NCI-H526 (cell line): ENCODE measurements at regions not wholly inside any gene's neighbourhood (a gene's known extent, or its start where the extent isn't known, plus 50 kb on each side); places are given as distances from the start of the nearest gene placed in this dataset.

ENCODE experiments used
- DNase-seq, 2 experiments: peaks; one replicate each; lab custom pipeline; 2025; lab: John Stamatoyannopoulos, UW

GRCh38 chr2:122883849-122884248 lies 1128.4 kb downstream of the TSN start:
- no peak for DNase-seq

GRCh38 chr2:122884889-122885288 lies 1129.4 kb downstream of the TSN start:
- no peak for DNase-seq

- DNase-seq, result no peak
Observed at GRCh38 chr2:122885436-122885835, 1130.0 kb downstream of the TSN start.

- DNase-seq, result no peak
Observed at GRCh38 chr2:122886479-122887145, 1131.2 kb downstream of the TSN start.

GRCh38 chr2:122899614-122900013 lies 1125.5 kb upstream of the CNTNAP5 start:
- no peak for DNase-seq

GRCh38 chr2:122905431-122905830 lies 1119.7 kb upstream of the CNTNAP5 start:
- DNase-seq, result no peak

GRCh38 chr2:122908159-122908558 lies 1116.9 kb upstream of the CNTNAP5 start:
- DNase-seq, result no peak

- DNase-seq, result no peak
Observed at GRCh38 chr2:122927197-122927596, 1097.9 kb upstream of the CNTNAP5 start.

GRCh38 chr2:122927710-122928557 lies 1097.2 kb upstream of the CNTNAP5 start:
- DNase-seq, result no peak

- no peak for DNase-seq
Observed at GRCh38 chr2:122929347-122929746, 1095.7 kb upstream of the CNTNAP5 start.

- DNase-seq, result no peak
Observed at GRCh38 chr2:122935506-122935905, 1089.6 kb upstream of the CNTNAP5 start.

- peak in 1 of 2 experiments; percentile 11 for DNase-seq
Observed at GRCh38 chr2:122939796-122940195, 1085.3 kb upstream of the CNTNAP5 start.

GRCh38 chr2:122949523-122949922 lies 1075.6 kb upstream of the CNTNAP5 start:
- no peak for DNase-seq

GRCh38 chr2:122955776-122956175 lies 1069.3 kb upstream of the CNTNAP5 start:
- no peak for DNase-seq

- DNase-seq, result no peak
Observed at GRCh38 chr2:122960759-122961641, 1064.1 kb upstream of the CNTNAP5 start.

GRCh38 chr2:122966461-122966860 lies 1058.6 kb upstream of the CNTNAP5 start:
- DNase-seq, result no peak

- no peak for DNase-seq
Observed at GRCh38 chr2:122977580-122977979, 1047.5 kb upstream of the CNTNAP5 start.

- DNase-seq, result no peak
Observed at GRCh38 chr2:122980671-122981070, 1044.4 kb upstream of the CNTNAP5 start.

GRCh38 chr2:122982936-122983335 lies 1042.2 kb upstream of the CNTNAP5 start:
- DNase-seq, result no peak

- DNase-seq, result peak in 1 of 2 experiments; percentile 14
Observed at GRCh38 chr2:122988395-122989221, 1036.5 kb upstream of the CNTNAP5 start.

- DNase-seq, result no peak
Observed at GRCh38 chr2:122993592-122993991, 1031.5 kb upstream of the CNTNAP5 start.
